Osteocyte (in vitro differentiated cells): ENCODE measurements at regions not wholly inside any gene's neighbourhood (a gene's known extent, or its start where the extent isn't known, plus 50 kb on each side); places are given as distances from the start of the nearest gene placed in this dataset.

Experiments
- DNase-seq: peaks from one replicate; pipeline ENCODE4 v3.0.0; 2021; ENCODE audit warnings: mixed read lengths; ENCODE audit not compliant: unreplicated experiment; ENCODE audit errors: extremely low spot score
- H3K27ac Mint-ChIP-seq: one replicate; pipeline ENCODE4 v1.8.0; 2021; ENCODE audit warnings: mild to moderate bottlenecking, mixed read lengths; ENCODE audit not compliant: unreplicated experiment
- H3K27me3 Mint-ChIP-seq: one replicate; pipeline ENCODE4 v1.8.0; 2021; ENCODE audit warnings: mixed read lengths; ENCODE audit not compliant: unreplicated experiment
- H3K36me3 Mint-ChIP-seq: one replicate; pipeline ENCODE4 v1.8.0; 2021; ENCODE audit warnings: mixed read lengths; ENCODE audit not compliant: unreplicated experiment
- H3K4me1 Mint-ChIP-seq: one replicate; pipeline ENCODE4 v1.8.0; 2021; ENCODE audit warnings: mixed read lengths; ENCODE audit not compliant: unreplicated experiment
- H3K4me3 Mint-ChIP-seq: one replicate; pipeline ENCODE4 v1.8.0; 2021; ENCODE audit warnings: mild to moderate bottlenecking, moderate library complexity, mixed read lengths; ENCODE audit not compliant: unreplicated experiment
- H3K9me3 Mint-ChIP-seq: one replicate; pipeline ENCODE4 v1.8.0; 2021; ENCODE audit warnings: mixed read lengths; ENCODE audit not compliant: unreplicated experiment
- CTCF ChIP-seq: fragments of 200-600 bp; sonication (generic); IDR thresholded peaks from 2 replicates; pipeline ENCODE4 v1.5.0; 2021; ENCODE audit warnings: antibody characterized with exemption, mild to moderate bottlenecking, moderate library complexity

- no peaks in the 10 kb centered on the region for H3K4me1 Mint-ChIP-seq
- TF ChIP-seq CTCF: no peak
- H3K36me3 Mint-ChIP-seq: no peaks in the 10 kb centered on the region
Measured at GRCh38 chr13:106967391-106967790, 399.5 kb upstream of the ARGLU1 start.

GRCh38 chr13:106963151-106963550 is 395.2 kb upstream of the ARGLU1 start:
- Mint-ChIP-seq H3K4me3 (no peak overlapping the region), H3K9me3 (no peaks in the 10 kb centered on the region), H3K36me3 (no peaks in the 10 kb centered on the region), H3K4me1 (no peaks in the 10 kb centered on the region), H3K27me3 (peaks cover 5% of the 10 kb centered on the region), H3K27ac (no peak overlapping the region)
- DNase-seq: no peak
- TF ChIP-seq CTCF: no peak

More at GRCh38 chr13:106967391-106967790, 399.5 kb upstream of the ARGLU1 start:
- H3K9me3 Mint-ChIP-seq: no peaks in the 10 kb centered on the region
- no peak overlapping the region for H3K27ac Mint-ChIP-seq
- DNase-seq: no peak
- no peak overlapping the region for H3K4me3 Mint-ChIP-seq
- peaks cover 19% of the 10 kb centered on the region for H3K27me3 Mint-ChIP-seq

DNA sequence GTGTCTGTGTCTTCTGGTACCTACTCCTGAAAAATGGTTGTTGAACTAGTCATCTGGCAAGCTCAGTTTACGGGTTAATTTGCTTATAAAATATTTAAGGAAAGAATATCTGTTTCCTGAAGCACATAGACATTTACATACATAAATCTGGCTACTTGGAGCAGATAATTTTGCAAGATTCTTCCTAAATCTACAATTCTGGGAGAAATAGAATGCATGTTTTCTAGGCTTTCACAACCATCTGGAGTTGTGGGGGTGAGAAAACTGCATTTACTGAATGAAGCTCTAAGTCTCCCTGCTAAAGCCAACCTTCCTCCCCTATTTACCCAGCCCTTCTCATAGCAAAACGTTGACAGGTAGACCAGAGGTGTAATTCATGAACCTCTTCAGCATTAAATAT is 393.7 kb upstream of the ARGLU1 start:
- DNase-seq: no peak
- no peak for TF ChIP-seq CTCF
- Mint-ChIP-seq H3K9me3 (no peaks in the 10 kb centered on the region), H3K36me3 (no peaks in the 10 kb centered on the region), H3K4me1 (no peaks in the 10 kb centered on the region), H3K27me3 (peaks cover 10% of the 10 kb centered on the region), H3K27ac (no peak overlapping the region), H3K4me3 (no peak overlapping the region)

DNA sequence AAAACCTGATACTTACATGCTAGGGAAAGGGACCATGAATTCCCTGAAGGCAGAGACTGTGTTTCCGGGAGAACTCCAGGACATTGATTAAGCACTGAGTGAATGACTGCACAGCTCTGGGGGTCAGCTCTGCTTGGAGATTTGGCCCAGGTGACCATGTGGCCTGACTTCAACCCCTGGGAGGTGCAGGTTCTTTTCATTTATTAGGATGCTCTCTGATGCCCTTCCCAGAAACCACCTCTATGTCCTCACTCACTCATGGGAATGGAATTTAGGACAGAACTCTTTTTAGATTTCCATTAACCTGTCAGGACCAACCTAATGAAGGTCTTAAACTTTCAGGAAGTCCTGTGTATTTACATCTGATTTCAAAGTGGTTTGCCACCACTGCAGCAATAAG is 393.3 kb upstream of the ARGLU1 start:
- no peak overlapping the region for H3K27ac Mint-ChIP-seq
- H3K27me3 Mint-ChIP-seq: peaks cover 10% of the 10 kb centered on the region
- no peaks in the 10 kb centered on the region for H3K9me3 Mint-ChIP-seq
- no peaks in the 10 kb centered on the region for H3K36me3 Mint-ChIP-seq
- TF ChIP-seq CTCF: no peak
- no peak for DNase-seq
- H3K4me1 Mint-ChIP-seq: no peaks in the 10 kb centered on the region
- H3K4me3 Mint-ChIP-seq: no peak overlapping the region

DNA sequence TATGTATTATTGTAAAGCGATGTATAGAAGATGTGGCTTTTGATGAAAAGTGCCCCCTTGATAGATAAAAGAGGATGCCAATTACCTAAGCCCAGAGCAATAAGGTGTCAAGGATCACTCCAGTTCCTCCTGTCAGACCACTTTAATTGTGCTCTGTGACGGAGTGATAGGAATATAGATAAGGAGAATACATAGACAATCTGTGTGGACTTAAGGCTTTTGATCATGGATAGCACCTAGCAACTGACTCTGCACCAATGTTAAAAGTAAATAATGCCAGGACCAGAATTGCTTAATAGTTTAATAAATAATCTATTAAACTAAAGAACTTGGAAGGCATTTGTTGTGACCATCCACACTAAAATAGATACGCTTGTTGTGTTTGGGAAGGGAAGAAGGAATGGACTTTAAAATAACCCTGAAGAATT is 390.7 kb upstream of the ARGLU1 start:
- Mint-ChIP-seq H3K27ac (no peak overlapping the region), H3K4me1 (no peaks in the 10 kb centered on the region), H3K4me3 (no peak overlapping the region), H3K36me3 (no peaks in the 10 kb centered on the region), H3K27me3 (peaks cover 15% of the 10 kb centered on the region), H3K9me3 (peaks cover 4% of the 10 kb centered on the region)
- no peak for TF ChIP-seq CTCF
- DNase-seq: no peak
